ENCODE measurements at regions not wholly inside any gene's neighbourhood (a gene's known extent, or its start where the extent isn't known, plus 50 kb on each side); places are given as distances from the start of the nearest gene placed in this dataset.

DNA sequence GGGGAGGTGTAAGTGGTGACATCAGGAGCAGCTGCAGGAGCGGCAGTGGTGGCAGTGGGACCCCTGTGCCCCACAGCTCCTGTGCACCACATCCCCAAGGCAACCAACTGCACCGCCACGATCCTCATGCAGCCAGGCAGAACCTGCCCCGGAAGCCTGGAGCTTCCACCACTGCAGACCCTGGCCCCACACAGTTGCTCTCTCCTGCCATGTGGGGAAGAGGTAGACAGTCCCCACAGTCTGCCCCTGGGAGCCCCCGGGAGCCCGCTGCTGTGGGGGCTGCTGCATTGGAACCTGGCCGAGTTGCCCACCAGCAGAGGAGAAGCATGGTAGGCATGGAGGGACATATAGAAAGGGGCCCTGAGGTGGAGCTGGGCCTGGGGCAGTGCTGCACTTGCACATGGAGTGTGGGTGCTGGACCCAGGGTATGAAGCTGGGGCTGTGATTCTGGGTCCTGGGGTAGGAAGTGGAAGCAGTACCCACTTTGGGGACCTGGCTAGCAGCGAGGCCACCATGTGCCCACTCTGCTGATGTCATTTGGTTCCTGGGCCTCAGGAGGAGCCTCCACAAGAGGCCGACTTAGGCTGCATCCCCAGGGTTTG lies 623.3 kb upstream of the LRRTM4 start:
- intact Hi-C loops (cut with micrococcal nuclease) = no loop called here
- TF ChIP-seq, protein P1, sequence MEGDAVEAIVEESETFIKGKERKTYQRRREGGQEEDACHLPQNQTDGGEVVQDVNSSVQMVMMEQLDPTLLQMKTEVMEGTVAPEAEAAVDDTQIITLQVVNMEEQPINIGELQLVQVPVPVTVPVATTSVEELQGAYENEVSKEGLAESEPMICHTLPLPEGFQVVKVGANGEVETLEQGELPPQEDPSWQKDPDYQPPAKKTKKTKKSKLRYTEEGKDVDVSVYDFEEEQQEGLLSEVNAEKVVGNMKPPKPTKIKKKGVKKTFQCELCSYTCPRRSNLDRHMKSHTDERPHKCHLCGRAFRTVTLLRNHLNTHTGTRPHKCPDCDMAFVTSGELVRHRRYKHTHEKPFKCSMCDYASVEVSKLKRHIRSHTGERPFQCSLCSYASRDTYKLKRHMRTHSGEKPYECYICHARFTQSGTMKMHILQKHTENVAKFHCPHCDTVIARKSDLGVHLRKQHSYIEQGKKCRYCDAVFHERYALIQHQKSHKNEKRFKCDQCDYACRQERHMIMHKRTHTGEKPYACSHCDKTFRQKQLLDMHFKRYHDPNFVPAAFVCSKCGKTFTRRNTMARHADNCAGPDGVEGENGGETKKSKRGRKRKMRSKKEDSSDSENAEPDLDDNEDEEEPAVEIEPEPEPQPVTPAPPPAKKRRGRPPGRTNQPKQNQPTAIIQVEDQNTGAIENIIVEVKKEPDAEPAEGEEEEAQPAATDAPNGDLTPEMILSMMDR (IDR thresholded peaks at IDR 0.05) = no peak
- peaks cover 9 to 19% of the 10 kb centered on the region in 2 donors for H3K9me3 ChIP-seq (replicated peaks in 1 of 2; ENCODE audit: control insufficient read depth in 1 of 2, insufficient read depth in 1 of 2, low read length in 2 of 2)
- H3K27me3 ChIP-seq (ENCODE audit: control insufficient read depth in 2 of 2, insufficient read depth in 2 of 2, low read length in 2 of 2) = no peaks in the 10 kb centered on the region
- H3K79me2 ChIP-seq (ENCODE audit: insufficient read depth, low read length) = no peaks in the 10 kb centered on the region
- H3K27ac ChIP-seq (ENCODE audit: low read depth in 1 of 2, low read length in 2 of 2) = no peak overlapping the region
- Mint-ChIP-seq H3K36me3 (no peaks in the 10 kb centered on the region), H3K4me1 (no peaks in the 10 kb centered on the region), H3K9me3 (peaks cover 0 to 7% (median 0%) of the 10 kb centered on the region in 7 donors), H3K27me3 (ENCODE audit: low read depth in 3 of 3) (peaks cover 0 to 2% (median 0%) of the 10 kb centered on the region in 3 donors), H3K4me3 (no peak overlapping the region), H3K27ac (no peak overlapping the region)
- no peaks in the 10 kb centered on the region for H4K20me1 ChIP-seq (ENCODE audit: insufficient read depth, low read length)
- no peak overlapping the region for H2AFZ ChIP-seq (ENCODE audit: insufficient read depth, low read depth, low read length, poor library complexity, severe bottlenecking)
- no peaks in the 10 kb centered on the region for H3K4me1 ChIP-seq (ENCODE audit: control insufficient read depth in 1 of 2, insufficient read depth in 2 of 2, low read length in 2 of 2)
- no peak overlapping the region for H3K4me3 ChIP-seq (replicated peaks in 1 of 3; ENCODE audit: low read depth in 2 of 3, low read length in 3 of 3)
- DNase-seq = no peak
- WGBS (ENCODE audit: insufficient coverage) = 87% methylated on average over 6 of the region's 9 CpGs
- no peaks in the 10 kb centered on the region for H3K36me3 ChIP-seq (replicated peaks in 1 of 2; ENCODE audit: control insufficient read depth in 1 of 2, insufficient read depth in 2 of 2, low read length in 2 of 2)
- H3K9ac ChIP-seq (ENCODE audit: insufficient read depth, low read length, poor library complexity, severe bottlenecking) = no peak overlapping the region
- H3K4me2 ChIP-seq (replicated peaks; ENCODE audit: extremely low read depth, low read length, poor library complexity, severe bottlenecking) = no peak overlapping the region

- TF ChIP-seq, protein P1 (IDR thresholded peaks at IDR 0.05) = no peak
These were observed 624.0 kb upstream of the LRRTM4 start for GRCh38 chr2:78145997-78146722.

More at GRCh38 chr2:78145997-78146722, 624.0 kb upstream of the LRRTM4 start:
- H3K4me3 ChIP-seq (replicated peaks in 1 of 3; ENCODE audit: low read depth in 2 of 3, low read length in 3 of 3) = no peak overlapping the region
- whole genome bisulfite sequencing (ENCODE audit: insufficient coverage) = 85% methylated on average over 8 of the region's 9 CpGs
- H4K20me1 ChIP-seq (ENCODE audit: insufficient read depth, low read length) = no peaks in the 10 kb centered on the region
- no peaks in the 10 kb centered on the region for H3K27me3 ChIP-seq (ENCODE audit: control insufficient read depth in 2 of 2, insufficient read depth in 2 of 2, low read length in 2 of 2)
- no peaks in the 10 kb centered on the region for H3K4me1 Mint-ChIP-seq
- H3K9ac ChIP-seq (ENCODE audit: insufficient read depth, low read length, poor library complexity, severe bottlenecking) = no peak overlapping the region
- H3K27ac ChIP-seq (ENCODE audit: low read depth in 1 of 2, low read length in 2 of 2) = no peak overlapping the region
- peaks cover 9 to 19% of the 10 kb centered on the region in 2 donors for H3K9me3 ChIP-seq (replicated peaks in 1 of 2; ENCODE audit: control insufficient read depth in 1 of 2, insufficient read depth in 1 of 2, low read length in 2 of 2)
- H3K79me2 ChIP-seq (ENCODE audit: insufficient read depth, low read length) = no peaks in the 10 kb centered on the region
- no peaks in the 10 kb centered on the region for H3K36me3 ChIP-seq (replicated peaks in 1 of 2; ENCODE audit: control insufficient read depth in 1 of 2, insufficient read depth in 2 of 2, low read length in 2 of 2)
- H3K36me3 Mint-ChIP-seq = no peaks in the 10 kb centered on the region
- H2AFZ ChIP-seq (ENCODE audit: insufficient read depth, low read depth, low read length, poor library complexity, severe bottlenecking) = no peak overlapping the region
- peaks cover 0 to 2% (median 0%) of the 10 kb centered on the region in 3 donors for H3K27me3 Mint-ChIP-seq (ENCODE audit: low read depth in 3 of 3)
- no peak for DNase-seq
- H3K4me1 ChIP-seq (ENCODE audit: control insufficient read depth in 1 of 2, insufficient read depth in 2 of 2, low read length in 2 of 2) = no peaks in the 10 kb centered on the region
- H3K4me3 Mint-ChIP-seq = no peak overlapping the region
- no peak overlapping the region for H3K4me2 ChIP-seq (replicated peaks; ENCODE audit: extremely low read depth, low read length, poor library complexity, severe bottlenecking)
- peak overlapping the region in 1 of 7 donors; percentile 15 for H3K27ac Mint-ChIP-seq
- intact Hi-C loops (cut with micrococcal nuclease) = no loop called here
- H3K9me3 Mint-ChIP-seq = peaks cover 0 to 7% (median 0%) of the 10 kb centered on the region in 7 donors

All from CD14-positive monocyte (primary cell).